Peyer's patch (tissue), 4 donors: ENCODE measurements at regions not wholly inside any gene's neighbourhood (a gene's known extent, or its start where the extent isn't known, plus 50 kb on each side); places are given as distances from the start of the nearest gene placed in this dataset.

Experiments
- POLR2A ChIP-seq, 2 donors: fragments of 450-650 bp; IDR thresholded peaks; one replicate each; pipeline ENCODE4 v1.5.1; 2017; ENCODE audit warnings: antibody characterized with exemption in 2 of 2, mild to moderate bottlenecking in 2 of 2, moderate library complexity in 2 of 2
- TF ChIP-seq, protein P1 (sequence below), 6 experiments: fragments of 450-650 bp in 4 of 6; fragments of 200-600 bp in 2 of 6; sonication (generic) in 1 of 6; IDR thresholded peaks; one replicate each; pipeline ENCODE4 v1.5.1; 2017 to 2019; ENCODE audit warnings: antibody characterized with exemption in 6 of 6, mild to moderate bottlenecking in 3 of 6, moderate library complexity in 1 of 6

DNA sequence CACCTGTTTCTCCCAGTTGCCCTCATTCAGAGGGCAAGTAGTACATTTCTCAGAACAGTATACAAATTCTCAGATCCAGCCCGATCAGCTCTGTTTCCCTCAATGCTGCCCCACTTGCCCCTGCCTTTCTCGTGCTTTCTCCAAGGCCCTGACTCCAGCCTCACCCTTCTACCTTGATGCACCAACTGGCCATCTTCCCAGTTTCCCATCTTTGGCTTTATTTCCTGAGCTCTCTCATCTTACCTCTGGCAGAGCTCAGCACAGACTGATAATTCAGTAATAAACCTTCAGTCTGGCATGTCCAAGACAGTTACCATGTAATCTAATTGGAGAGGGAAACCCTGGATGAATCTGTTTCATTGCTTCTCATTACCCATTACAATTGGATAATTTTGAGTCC lies 184.5 kb upstream of the ISX start:
- TF ChIP-seq, protein P1, sequence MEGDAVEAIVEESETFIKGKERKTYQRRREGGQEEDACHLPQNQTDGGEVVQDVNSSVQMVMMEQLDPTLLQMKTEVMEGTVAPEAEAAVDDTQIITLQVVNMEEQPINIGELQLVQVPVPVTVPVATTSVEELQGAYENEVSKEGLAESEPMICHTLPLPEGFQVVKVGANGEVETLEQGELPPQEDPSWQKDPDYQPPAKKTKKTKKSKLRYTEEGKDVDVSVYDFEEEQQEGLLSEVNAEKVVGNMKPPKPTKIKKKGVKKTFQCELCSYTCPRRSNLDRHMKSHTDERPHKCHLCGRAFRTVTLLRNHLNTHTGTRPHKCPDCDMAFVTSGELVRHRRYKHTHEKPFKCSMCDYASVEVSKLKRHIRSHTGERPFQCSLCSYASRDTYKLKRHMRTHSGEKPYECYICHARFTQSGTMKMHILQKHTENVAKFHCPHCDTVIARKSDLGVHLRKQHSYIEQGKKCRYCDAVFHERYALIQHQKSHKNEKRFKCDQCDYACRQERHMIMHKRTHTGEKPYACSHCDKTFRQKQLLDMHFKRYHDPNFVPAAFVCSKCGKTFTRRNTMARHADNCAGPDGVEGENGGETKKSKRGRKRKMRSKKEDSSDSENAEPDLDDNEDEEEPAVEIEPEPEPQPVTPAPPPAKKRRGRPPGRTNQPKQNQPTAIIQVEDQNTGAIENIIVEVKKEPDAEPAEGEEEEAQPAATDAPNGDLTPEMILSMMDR (IDR thresholded peaks at IDR 0.05), result no peak
- TF ChIP-seq POLR2A (IDR thresholded peaks at IDR 0.05), result no peak
